ENCODE measurements at regions not wholly inside any gene's neighbourhood (a gene's known extent, or its start where the extent isn't known, plus 50 kb on each side); places are given as distances from the start of the nearest gene placed in this dataset.
A peak's percentile ranks its signal among the peaks of the same experiment; 100 is the strongest.

DNA sequence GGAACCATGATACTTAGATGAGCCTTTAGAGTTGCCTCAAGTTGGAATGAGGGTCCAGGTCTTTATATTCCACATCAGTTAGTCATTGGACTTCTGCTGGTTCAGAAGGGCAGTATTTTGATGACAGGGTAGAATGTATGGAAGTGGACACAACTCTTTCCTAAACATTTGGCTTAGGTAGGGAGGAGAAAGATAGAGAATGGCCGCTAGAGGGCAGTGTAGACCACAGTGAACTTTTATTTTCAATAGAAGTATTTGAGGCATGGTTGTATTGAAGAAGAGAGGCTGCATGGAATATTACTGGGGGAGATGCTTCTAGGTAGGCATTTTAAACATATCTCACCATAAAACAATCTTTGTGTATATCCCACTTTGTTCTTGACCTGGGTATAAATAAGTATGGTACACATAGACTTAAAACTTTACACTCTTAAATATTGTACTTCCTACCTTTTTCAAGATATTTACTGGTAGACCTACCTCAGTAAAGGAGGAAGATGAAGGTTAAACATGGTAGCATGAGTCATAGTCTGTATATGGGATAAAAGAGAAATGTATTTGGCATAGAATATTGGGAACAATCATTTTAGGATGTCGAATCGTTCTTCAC, 497.6 kb upstream of the FAM98A start:
- Histone ChIP-seq H3K36me3 (ENCODE audit: control insufficient read depth in 2 of 4, insufficient read depth in 4 of 4, low read length in 3 of 4) (no peaks in the 10 kb centered on the region), H3K4me1 (replicated peaks in 1 of 4; ENCODE audit: control insufficient read depth in 3 of 4, insufficient read depth in 4 of 4, low read length in 3 of 4) (no peaks in the 10 kb centered on the region), H3K9ac (replicated peaks in 1 of 4; ENCODE audit: extremely low read depth in 1 of 4, low read depth in 3 of 4, low read length in 3 of 4) (no peak overlapping the region), H3K79me2 (ENCODE audit: control insufficient read depth in 1 of 2, insufficient read depth in 2 of 2, low read length in 2 of 2) (no peaks in the 10 kb centered on the region), H2AK5ac (ENCODE audit: low read depth, low read length) (no peak overlapping the region), H3K18ac (ENCODE audit: extremely low read depth, low read length) (0 out of 2 replicates have a peak overlapping the region, but pooled peaks have one; percentile 13), H2BK120ac (replicated peaks; ENCODE audit: low read depth, low read length) (no peak overlapping the region), H3K27ac (ENCODE audit: low read depth, low read length) (no peak overlapping the region), H3K23me2 (ENCODE audit: low read depth, low read length) (no peaks in the 10 kb centered on the region; the same call in 1 of the 2 replicates), H3K9me3 (ENCODE audit: insufficient read depth in 2 of 2, low read depth in 1 of 2, low read length in 1 of 2) (no peaks in the 10 kb centered on the region), H4K91ac (replicated peaks; ENCODE audit: insufficient read length, low read length) (no peak overlapping the region), H3K4me2 (ENCODE audit: insufficient read depth in 1 of 2, low read depth in 2 of 2, low read length in 2 of 2) (no peak overlapping the region), H3K4me3 (ENCODE audit: extremely low read depth in 1 of 4, insufficient read depth in 2 of 4, low read depth in 3 of 4, low read length in 4 of 4) (no peak overlapping the region), H3K79me1 (ENCODE audit: low read depth, low read length) (no peaks in the 10 kb centered on the region), H3K14ac (ENCODE audit: insufficient read length) (no peak overlapping the region), H3K56ac (replicated peaks; ENCODE audit: insufficient read length, low read depth, low read length) (no peak overlapping the region), H2BK20ac (ENCODE audit: low read length) (no peak overlapping the region), H4K8ac (ENCODE audit: extremely low read depth, insufficient read depth, low read length) (no peak overlapping the region), H2BK5ac (ENCODE audit: low read depth, low read length) (no peak overlapping the region), H3K27me3 (replicated peaks in 1 of 4; ENCODE audit: control insufficient read depth in 3 of 4, extremely low read depth in 1 of 4, insufficient read depth in 3 of 4, low read length in 3 of 4) (no peaks in the 10 kb centered on the region), H2AFZ (ENCODE audit: low read length) (no peak overlapping the region), H4K5ac (ENCODE audit: insufficient read length, low read depth, low read length) (no peak overlapping the region), H4K20me1 (replicated peaks in 1 of 2; ENCODE audit: control insufficient read depth in 1 of 2, insufficient read depth in 2 of 2, low read length in 2 of 2) (no peaks in the 10 kb centered on the region), H3K23ac (ENCODE audit: insufficient read length) (no peak overlapping the region), H2BK12ac (ENCODE audit: low read depth, low read length) (no peak overlapping the region), H2BK15ac (ENCODE audit: low read length) (no peak overlapping the region), H3K4ac (replicated peaks; ENCODE audit: insufficient read length, low read depth, low read length) (no peak overlapping the region)
- WGBS, 2 experiments (ENCODE audit: extremely low coverage in 1 of 2, insufficient coverage in 1 of 2, insufficient read length in 1 of 2, insufficient replicate concordance in 2 of 2, low coverage in 1 of 2, low lambda C conversion rate in 2 of 2, missing lambda C conversion rate in 1 of 2) = 65% methylated on average over 3 of the region's 3 CpGs; no CpG with 5 or more reads in 1 of the 2 experiments
- CTCF ChIA-PET (ENCODE audit: partially characterized antibody) = interaction anchor here (0.8 to 1.7 kb wide), 15 partner anchors 10 to 1314 kb away, joined by 3 to 8 read pairs (median 4); no protein-coding TSS in a partner anchor
- no peak for TF ChIP-seq TEAD4 (IDR thresholded peaks at IDR 0.05; ENCODE audit: low read depth, low read length)
- peak; percentile 86 for TF ChIP-seq RAD21 (IDR thresholded peaks at IDR 0.05 in 1 of 2, conservative IDR thresholded peaks at IDR 0.05 in 1 of 2; ENCODE audit: low read depth in 2 of 2, low read length in 2 of 2)
- TF ChIP-seq, protein P1, sequence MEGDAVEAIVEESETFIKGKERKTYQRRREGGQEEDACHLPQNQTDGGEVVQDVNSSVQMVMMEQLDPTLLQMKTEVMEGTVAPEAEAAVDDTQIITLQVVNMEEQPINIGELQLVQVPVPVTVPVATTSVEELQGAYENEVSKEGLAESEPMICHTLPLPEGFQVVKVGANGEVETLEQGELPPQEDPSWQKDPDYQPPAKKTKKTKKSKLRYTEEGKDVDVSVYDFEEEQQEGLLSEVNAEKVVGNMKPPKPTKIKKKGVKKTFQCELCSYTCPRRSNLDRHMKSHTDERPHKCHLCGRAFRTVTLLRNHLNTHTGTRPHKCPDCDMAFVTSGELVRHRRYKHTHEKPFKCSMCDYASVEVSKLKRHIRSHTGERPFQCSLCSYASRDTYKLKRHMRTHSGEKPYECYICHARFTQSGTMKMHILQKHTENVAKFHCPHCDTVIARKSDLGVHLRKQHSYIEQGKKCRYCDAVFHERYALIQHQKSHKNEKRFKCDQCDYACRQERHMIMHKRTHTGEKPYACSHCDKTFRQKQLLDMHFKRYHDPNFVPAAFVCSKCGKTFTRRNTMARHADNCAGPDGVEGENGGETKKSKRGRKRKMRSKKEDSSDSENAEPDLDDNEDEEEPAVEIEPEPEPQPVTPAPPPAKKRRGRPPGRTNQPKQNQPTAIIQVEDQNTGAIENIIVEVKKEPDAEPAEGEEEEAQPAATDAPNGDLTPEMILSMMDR (IDR thresholded peaks at IDR 0.05; ENCODE audit: control extremely low read depth in 1 of 3, insufficient read depth in 1 of 3, low read depth in 1 of 3, low read length in 3 of 3) = peak in 2 of 3 experiments; percentile 51 to 69; a peak in 3 of 4 replicates
- DNase-seq (ENCODE audit: low read depth in 1 of 2, low spot score in 2 of 2) = peak; percentile 10 to 58
- peak; percentile 75 for FAIRE-seq
- POLR2A ChIA-PET (ENCODE audit: partially characterized antibody) = no interaction called here

All from H1 (cell line).